DND-41 (cell line): ENCODE measurements at regions not wholly inside any gene's neighbourhood (a gene's known extent, or its start where the extent isn't known, plus 50 kb on each side); places are given as distances from the start of the nearest gene placed in this dataset.

ENCODE experiments used
- ATAC-seq: fragments of 200-7000 bp; cut with Tn5 transposase; 3 replicates; pipeline ENCODE4 v1.9.1; 2021; ENCODE audit warnings: low read depth; ENCODE audit not compliant: insufficient read depth
- DNase-seq: peaks from one replicate; pipeline ENCODE4 v3.0.0-alpha.2; 2020
- H2AFZ ChIP-seq: 2 replicates; pipeline ENCODE4 v1.6.0; 2012; ENCODE audit warnings: low read depth, low read length
- H3K27ac ChIP-seq: 2 replicates; pipeline ENCODE4 v1.5.1; 2012; ENCODE audit warnings: low read length, inconsistent platforms
- H3K27me3 ChIP-seq: fragments of 200-600 bp; sonication (generic); 2 replicates; pipeline ENCODE4 v1.6.0; 2012; ENCODE audit warnings: low read length, mild to moderate bottlenecking, inconsistent platforms; ENCODE audit not compliant: insufficient read depth, poor library complexity
- H3K36me3 ChIP-seq: 2 replicates; pipeline ENCODE4 v1.5.1; 2012; ENCODE audit warnings: low read length, inconsistent platforms; ENCODE audit not compliant: insufficient read depth
- H3K4me1 ChIP-seq: 2 replicates; pipeline ENCODE4 v1.5.1; 2012; ENCODE audit warnings: mild to moderate bottlenecking, low read length; ENCODE audit not compliant: insufficient read depth
- H3K4me2 ChIP-seq: 2 replicates; pipeline ENCODE4 v1.6.0; 2012; ENCODE audit warnings: mild to moderate bottlenecking, moderate library complexity, low read length, inconsistent platforms; ENCODE audit not compliant: insufficient read depth
- H3K4me3 ChIP-seq, 2 experiments: fragments of 200-600 bp in 1 of 2; shearing (Covaris generic) in 1 of 2; 2 replicates each; pipeline ENCODE4 v1.5.1; 2012 to 2016; ENCODE audit warnings: inconsistent platforms in 2 of 2, low read length in 2 of 2, mild to moderate bottlenecking in 2 of 2, low read depth in 1 of 2, moderate library complexity in 1 of 2
- H3K79me2 ChIP-seq: 2 replicates; pipeline ENCODE4 v1.6.0; 2012; ENCODE audit warnings: low read length, inconsistent platforms; ENCODE audit not compliant: insufficient read depth
- H3K9ac ChIP-seq: 2 replicates; pipeline ENCODE4 v1.6.0; 2012; ENCODE audit warnings: low read depth, mild to moderate bottlenecking, inconsistent platforms, low read length, moderate library complexity
- H3K9me3 ChIP-seq: 2 replicates; pipeline ENCODE4 v1.5.1; 2012; ENCODE audit warnings: low read length, moderate library complexity, mild to moderate bottlenecking, inconsistent platforms; ENCODE audit not compliant: insufficient read depth, severe bottlenecking
- H4K20me1 ChIP-seq: 2 replicates; pipeline ENCODE4 v1.6.0; 2012; ENCODE audit warnings: low read length; ENCODE audit not compliant: insufficient read depth
- CTCF ChIP-seq: IDR thresholded peaks from 2 replicates; pipeline ENCODE4 v1.5.1; 2012; ENCODE audit warnings: borderline replicate concordance, low read length, moderate library complexity, mild to moderate bottlenecking; ENCODE audit not compliant: poor library complexity, severe bottlenecking; ENCODE audit errors: extremely low read depth
- EZH2 ChIP-seq: IDR thresholded peaks from 3 replicates; pipeline ENCODE4 v1.6.1; 2012; ENCODE audit warnings: borderline replicate concordance, low read depth, mild to moderate bottlenecking, moderate library complexity, low read length, inconsistent platforms; ENCODE audit not compliant: severe bottlenecking

GRCh38 chr4:152269448-152270191 lies 266.3 kb downstream of the FBXW7 start:
- Histone ChIP-seq H3K79me2 (no peaks in the 10 kb centered on the region), H4K20me1 (no peaks in the 10 kb centered on the region), H3K4me2 (no peak overlapping the region), H3K27me3 (no peaks in the 10 kb centered on the region), H3K4me1 (no peaks in the 10 kb centered on the region), H3K9me3 (no peaks in the 10 kb centered on the region), H3K27ac (no peak overlapping the region), H3K36me3 (no peaks in the 10 kb centered on the region), H3K4me3 (no peak overlapping the region), H3K9ac (no peak overlapping the region), H2AFZ (no peak overlapping the region)
- DNase-seq (no peak), ATAC-seq (no peak; the same call in 2 of the 3 replicates)
- no peak for TF ChIP-seq EZH2
- no peak for TF ChIP-seq CTCF

- H3K9me3 ChIP-seq = no peaks in the 10 kb centered on the region
These were observed 268.1 kb downstream of the FBXW7 start for GRCh38 chr4:152267811-152268210.

GRCh38 chr4:152266831-152267480 lies 268.9 kb downstream of the FBXW7 start:
- Histone ChIP-seq H3K4me1 (no peaks in the 10 kb centered on the region), H4K20me1 (no peaks in the 10 kb centered on the region), H3K79me2 (no peaks in the 10 kb centered on the region), H3K36me3 (no peaks in the 10 kb centered on the region), H2AFZ (no peak overlapping the region), H3K27me3 (no peaks in the 10 kb centered on the region), H3K9ac (no peak overlapping the region), H3K4me2 (no peak overlapping the region), H3K4me3 (no peak overlapping the region), H3K27ac (no peak overlapping the region), H3K9me3 (no peaks in the 10 kb centered on the region)
- no peak for TF ChIP-seq EZH2
- no peak for TF ChIP-seq CTCF
- no peak for ATAC-seq
- no peak for DNase-seq

More at GRCh38 chr4:152267811-152268210, 268.1 kb downstream of the FBXW7 start:
- H3K4me2 ChIP-seq = no peak overlapping the region
- no peaks in the 10 kb centered on the region for H3K4me1 ChIP-seq
- H3K4me3 ChIP-seq = no peak overlapping the region
- H3K27me3 ChIP-seq = no peaks in the 10 kb centered on the region
- H2AFZ ChIP-seq = no peak overlapping the region
- no peaks in the 10 kb centered on the region for H3K36me3 ChIP-seq
- ATAC-seq (no peak), DNase-seq (no peak)
- no peaks in the 10 kb centered on the region for H4K20me1 ChIP-seq
- H3K9ac ChIP-seq = no peak overlapping the region
- no peaks in the 10 kb centered on the region for H3K79me2 ChIP-seq
- no peak overlapping the region for H3K27ac ChIP-seq
- TF ChIP-seq EZH2 (no peak), CTCF (no peak)
